ENCODE measurements at regions not wholly inside any gene's neighbourhood (a gene's known extent, or its start where the extent isn't known, plus 50 kb on each side); places are given as distances from the start of the nearest gene placed in this dataset.

- TF ChIP-seq POLR2A (IDR thresholded peaks at IDR 0.05): no peak
- TF ChIP-seq CTCF (IDR thresholded peaks at IDR 0.05): no peak
These were observed 149.3 kb downstream of the FBXO4 start for GRCh38 chr5:42074353-42074752.
